NCI-H2107 (cell line): ENCODE measurements at regions not wholly inside any gene's neighbourhood (a gene's known extent, or its start where the extent isn't known, plus 50 kb on each side); places are given as distances from the start of the nearest gene placed in this dataset.
"Not testable (repeated sequence)": the region's sequence is repeated elsewhere in the genome, so short reads cannot be mapped to it uniquely, and the experiment has no call there.

Experiments used
- DNase-seq: peaks from one replicate; lab custom pipeline; 2025; lab: John Stamatoyannopoulos, UW

DNA sequence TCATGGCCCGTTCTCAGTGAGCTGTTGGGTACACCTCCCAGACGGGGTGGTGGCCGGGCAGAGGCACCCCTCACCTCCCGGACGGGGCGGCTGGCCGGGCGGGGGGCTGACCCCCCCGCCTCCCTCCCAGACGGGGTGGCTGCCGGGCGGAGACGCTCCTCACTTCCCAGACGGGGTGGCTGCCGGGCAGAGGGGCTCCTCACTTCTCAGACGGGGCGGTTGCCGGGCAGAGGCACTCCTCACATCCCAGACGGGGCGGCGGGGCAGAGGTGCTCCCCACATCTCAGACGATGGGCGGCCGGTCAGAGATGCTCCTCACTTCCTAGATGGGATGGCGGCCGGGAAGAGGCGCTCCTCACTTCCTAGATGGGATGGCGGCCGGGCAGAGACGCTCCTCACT is 129.7 kb upstream of the DAAM1 start:
- not testable (repeated sequence) for DNase-seq

- no peak for DNase-seq
These were observed 127.6 kb upstream of the DAAM1 start for GRCh38 chr14:59060841-59061240.

GRCh38 chr14:59061292-59061691 is 127.2 kb upstream of the DAAM1 start:
- no peak for DNase-seq

- DNase-seq = no peak
These were observed 125.2 kb upstream of the DAAM1 start for GRCh38 chr14:59063259-59063658.

GRCh38 chr14:59067127-59067894 is 121.2 kb upstream of the DAAM1 start:
- DNase-seq = no peak

DNA sequence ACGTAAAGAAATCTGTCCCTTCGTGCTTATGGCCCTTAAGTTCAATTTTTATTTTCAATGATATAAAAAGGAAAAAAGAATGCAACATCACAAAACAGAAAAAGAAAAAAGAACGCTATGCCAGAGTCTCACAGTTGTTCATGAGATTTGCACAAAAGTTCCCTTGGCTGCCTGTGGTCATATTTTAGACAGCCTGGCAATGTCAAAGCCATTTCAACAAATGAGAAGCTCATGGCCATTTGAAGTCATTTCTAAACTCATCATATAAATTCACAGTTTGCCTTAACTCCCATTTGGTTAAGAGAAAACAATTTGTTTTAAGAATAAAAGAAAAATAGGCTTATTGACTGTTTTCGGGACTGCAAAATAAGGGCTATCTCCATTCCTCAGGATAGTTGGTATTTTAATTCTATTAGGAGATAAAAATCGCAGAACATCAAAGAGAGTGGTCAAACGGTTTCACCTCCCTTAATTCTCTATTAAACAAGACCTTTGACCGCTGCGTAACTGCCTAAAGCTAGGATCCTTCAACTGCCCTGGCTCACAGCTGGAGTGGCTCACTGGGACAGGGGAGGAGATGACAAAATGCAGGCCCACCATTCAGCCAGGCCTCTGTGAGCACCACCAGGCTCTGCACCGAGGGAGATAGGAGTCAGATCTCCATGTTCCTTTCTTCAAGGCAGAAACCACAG is 119.2 kb upstream of the DAAM1 start:
- no peak for DNase-seq

DNA sequence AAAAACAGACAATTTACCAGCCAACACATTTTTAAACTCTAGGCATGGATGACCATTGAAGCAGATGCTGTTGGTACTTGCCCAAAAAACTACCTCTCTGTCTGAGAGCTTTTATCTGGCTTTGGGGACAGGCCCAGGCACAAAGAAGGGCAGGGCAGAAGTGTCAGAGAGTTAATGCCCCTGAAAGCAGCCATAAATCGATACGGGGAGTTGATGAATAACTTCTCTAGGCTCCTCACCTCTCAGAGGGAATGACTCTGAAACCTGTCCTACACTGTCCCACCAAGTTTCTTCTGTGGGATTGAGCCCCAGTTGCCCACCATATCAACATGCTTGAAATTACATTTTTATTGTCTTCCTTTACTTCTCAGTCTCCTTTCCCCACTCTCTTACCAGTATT is 113.0 kb upstream of the DAAM1 start:
- no peak for DNase-seq

- DNase-seq = no peak
These were observed 106.7 kb upstream of the DAAM1 start for GRCh38 chr14:59081720-59082119.

DNA sequence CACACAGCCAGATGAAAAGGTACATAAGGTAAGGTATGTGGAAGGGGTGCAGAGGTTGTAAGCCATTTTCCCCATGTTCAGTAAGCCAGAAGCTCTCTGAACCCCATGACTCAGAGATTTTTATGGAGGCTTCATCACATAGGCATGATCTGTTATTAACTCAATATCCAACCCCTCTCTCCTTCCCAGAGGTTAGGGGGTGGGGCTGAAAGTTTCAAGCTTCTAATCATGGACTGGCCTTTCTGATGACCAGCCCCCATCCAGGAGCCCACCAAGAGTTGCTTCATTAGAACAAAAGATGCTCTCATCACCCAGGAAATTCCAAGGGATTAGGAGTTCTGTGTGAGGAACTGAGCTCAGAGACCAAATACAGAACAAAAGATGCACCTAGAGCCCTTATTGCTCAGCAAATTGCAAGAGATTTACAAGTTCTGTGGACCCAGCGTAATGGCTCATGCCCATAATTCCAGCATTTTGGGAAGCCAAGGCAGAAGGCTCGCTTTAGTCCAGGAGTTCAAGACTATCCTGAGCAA is 103.2 kb upstream of the DAAM1 start:
- no peak for DNase-seq

DNA sequence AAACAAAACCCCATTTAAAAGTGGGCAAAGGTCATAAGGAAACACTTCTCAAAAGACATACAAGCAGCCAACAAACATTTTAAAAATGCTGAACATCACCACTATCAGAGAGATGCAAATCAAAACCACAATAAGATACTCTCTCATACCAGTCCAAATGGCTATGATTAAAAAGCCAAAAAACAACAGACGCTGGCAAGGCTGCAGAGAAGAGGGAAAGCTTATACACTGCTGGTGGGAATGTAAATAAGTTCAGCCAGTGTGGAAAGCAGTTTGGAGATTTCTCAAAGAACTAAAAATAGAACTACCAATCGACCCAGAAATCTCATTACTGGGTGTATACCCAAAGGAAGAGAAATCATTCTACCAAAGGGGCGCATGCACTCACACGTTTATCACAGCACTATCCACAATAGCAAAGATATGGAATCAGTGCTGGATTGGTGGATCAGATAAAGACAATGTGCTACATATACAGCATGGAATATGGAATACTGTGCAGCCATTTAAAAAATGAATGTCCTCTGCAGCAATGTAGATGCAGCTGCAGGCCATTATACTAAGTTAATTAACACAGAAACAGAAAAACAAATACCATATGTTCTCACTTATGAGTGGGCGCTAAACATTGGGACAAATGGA is 102.1 kb upstream of the DAAM1 start:
- DNase-seq = no peak

DNA sequence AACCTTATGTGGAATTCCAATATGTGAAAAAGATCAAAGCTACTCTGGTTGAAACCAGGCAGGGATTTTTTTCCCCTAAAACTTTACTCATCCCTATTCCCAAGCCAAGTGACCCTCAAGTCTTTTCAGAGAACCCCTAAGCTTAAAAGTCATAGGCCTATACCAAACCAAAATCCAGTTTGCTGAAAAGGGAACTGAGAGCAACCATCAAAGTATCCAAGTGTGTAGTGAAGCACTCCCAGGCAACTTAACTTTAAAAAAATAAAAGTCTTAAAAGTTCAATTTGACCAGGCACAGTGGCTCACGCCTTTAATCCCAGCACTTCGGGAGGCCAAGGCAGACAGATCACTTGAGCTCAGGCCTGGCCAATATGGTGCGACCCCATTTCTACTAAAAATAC is 101.2 kb upstream of the DAAM1 start:
- no peak for DNase-seq

GRCh38 chr14:59087711-59088110 is 100.8 kb upstream of the DAAM1 start:
- no peak for DNase-seq

DNA sequence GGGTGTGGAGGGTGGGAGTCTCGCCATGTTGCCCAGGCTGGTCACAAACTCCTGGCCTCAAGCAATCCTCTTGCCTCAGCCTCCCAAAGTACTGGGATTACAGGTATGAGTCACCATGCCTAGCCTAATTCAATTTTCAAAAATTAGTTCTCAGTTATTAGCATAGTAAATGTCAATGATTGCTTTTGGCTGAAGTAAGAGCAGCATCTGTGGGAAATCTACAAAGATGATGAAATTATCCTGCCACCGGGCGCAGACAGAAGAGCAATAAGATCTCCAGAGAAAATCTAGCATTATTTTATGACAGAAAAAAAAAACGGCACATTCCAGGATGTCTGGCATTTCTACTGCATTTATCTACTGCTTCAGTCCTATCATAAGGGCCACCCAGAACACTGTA is 97.9 kb upstream of the DAAM1 start:
- DNase-seq = no peak

DNA sequence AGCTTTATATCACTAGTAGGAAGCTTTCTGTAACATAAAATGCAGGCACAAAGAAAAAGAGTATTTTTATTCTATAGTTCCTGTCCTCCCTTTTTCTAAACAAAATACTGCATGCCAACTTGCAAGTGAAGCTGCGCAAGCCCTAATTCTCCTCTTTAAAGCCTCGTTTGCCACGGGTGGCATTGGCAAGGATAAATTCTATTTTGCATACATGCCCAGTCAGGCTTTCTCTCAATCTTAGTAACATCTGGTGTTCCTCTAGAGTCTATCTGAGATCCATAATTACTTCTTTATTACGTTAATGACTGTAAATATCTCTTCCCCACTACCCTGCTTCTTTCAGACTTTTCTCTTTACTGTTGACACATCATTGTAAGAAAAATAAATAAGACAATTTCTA is 97.1 kb upstream of the DAAM1 start:
- DNase-seq = no peak

GRCh38 chr14:59091976-59092375 is 96.5 kb upstream of the DAAM1 start:
- no peak for DNase-seq

GRCh38 chr14:59093902-59094301 is 94.6 kb upstream of the DAAM1 start:
- no peak for DNase-seq

GRCh38 chr14:59096303-59096702 is 92.2 kb upstream of the DAAM1 start:
- DNase-seq = no peak

- DNase-seq = no peak
These were observed 90.8 kb upstream of the DAAM1 start for GRCh38 chr14:59097681-59098080.

GRCh38 chr14:59098377-59098776 is 90.1 kb upstream of the DAAM1 start:
- no peak for DNase-seq

- no peak for DNase-seq
These were observed 88.3 kb upstream of the DAAM1 start for GRCh38 chr14:59100205-59100604.

GRCh38 chr14:59101476-59101875 is 87.0 kb upstream of the DAAM1 start:
- no peak for DNase-seq

GRCh38 chr14:59103396-59103795 is 85.1 kb upstream of the DAAM1 start:
- DNase-seq = no peak

DNA sequence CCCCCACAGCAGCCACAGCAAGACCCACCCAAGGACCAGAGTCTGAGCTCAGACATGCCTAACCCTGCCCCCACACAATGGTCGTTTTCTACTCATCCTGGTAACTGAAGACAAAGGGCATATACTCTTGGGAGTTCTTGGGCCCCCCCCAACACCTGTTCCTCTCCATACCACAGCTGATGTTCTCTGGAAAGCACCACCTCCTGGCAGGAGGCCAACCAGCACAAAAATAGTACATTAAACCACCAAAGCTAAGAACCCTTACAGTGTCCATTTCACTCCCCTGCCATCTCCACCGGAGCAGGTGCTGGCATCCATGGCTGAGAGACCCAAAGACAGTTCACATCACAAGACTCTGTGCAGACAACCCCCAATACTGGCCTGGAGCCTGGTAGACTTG is 80.6 kb upstream of the DAAM1 start:
- DNase-seq = peak; percentile 91
